CD14-positive monocyte (primary cell): ENCODE measurements at regions not wholly inside any gene's neighbourhood (a gene's known extent, or its start where the extent isn't known, plus 50 kb on each side); places are given as distances from the start of the nearest gene placed in this dataset.

Source experiments
- DNase-seq, 3 donors: peaks; one replicate each; pipeline ENCODE4 v3.0.0-alpha.2; 2011 to 2022
- H2AFZ ChIP-seq: 2 replicates; pipeline ENCODE4 v1.6.0; 2012; ENCODE audit warnings: mild to moderate bottlenecking, low read depth, low read length, inconsistent platforms; ENCODE audit not compliant: insufficient read depth, poor library complexity, severe bottlenecking
- H3K27ac ChIP-seq, 2 donors: 1 replicate in 1 of 2; 2 replicates in 1 of 2; pipeline ENCODE4 v1.5.1; 2012 to 2013; ENCODE audit warnings: low read length in 2 of 2, control low read depth in 1 of 2, inconsistent platforms in 1 of 2, low read depth in 1 of 2, mild to moderate bottlenecking in 1 of 2
- H3K27me3 ChIP-seq, 2 donors: one replicate each; pipeline versions ENCODE4 v1.6.0 to v1.6.1; 2011 to 2013; ENCODE audit warnings: low read length in 2 of 2; ENCODE audit not compliant: control insufficient read depth in 2 of 2, insufficient read depth in 2 of 2
- H3K36me3 ChIP-seq, 2 donors: replicated peaks in 1 of 2; 1 replicate in 1 of 2; 2 replicates in 1 of 2; pipeline versions ENCODE4 v1.5.1 to v1.6.1; 2012 to 2013; ENCODE audit warnings: low read length in 2 of 2, control low read depth in 1 of 2, inconsistent platforms in 1 of 2, mild to moderate bottlenecking in 1 of 2; ENCODE audit not compliant: insufficient read depth in 2 of 2, control insufficient read depth in 1 of 2
- H3K4me1 ChIP-seq, 2 donors: 1 replicate in 1 of 2; 2 replicates in 1 of 2; pipeline versions ENCODE4 v1.5.1 to v1.6.1; 2012 to 2013; ENCODE audit warnings: low read length in 2 of 2, control low read depth in 1 of 2, inconsistent platforms in 1 of 2, mild to moderate bottlenecking in 1 of 2, moderate library complexity in 1 of 2; ENCODE audit not compliant: insufficient read depth in 2 of 2, control insufficient read depth in 1 of 2
- H3K4me2 ChIP-seq: replicated peaks from 2 replicates; pipeline ENCODE3; 2012; ENCODE audit warnings: low read length, moderate library complexity, mild to moderate bottlenecking; ENCODE audit not compliant: poor library complexity, severe bottlenecking; ENCODE audit errors: extremely low read depth
- H3K4me3 ChIP-seq, 3 experiments: fragments of 200-600 bp in 1 of 3; sonication (generic) in 1 of 3; replicated peaks in 1 of 3; 1 replicate in 2 of 3; 2 replicates in 1 of 3; pipeline ENCODE4 v1.5.1; 2011 to 2013; ENCODE audit warnings: low read length in 3 of 3, mild to moderate bottlenecking in 3 of 3, control low read depth in 2 of 3, low read depth in 2 of 3, inconsistent platforms in 1 of 3, moderate library complexity in 1 of 3
- H3K79me2 ChIP-seq: 2 replicates; pipeline ENCODE4 v1.6.0; 2012; ENCODE audit warnings: mild to moderate bottlenecking, control low read depth, inconsistent platforms, low read length, moderate library complexity; ENCODE audit not compliant: insufficient read depth
- H3K9ac ChIP-seq: 2 replicates; pipeline ENCODE4 v1.6.0; 2017; ENCODE audit warnings: low read length, mild to moderate bottlenecking; ENCODE audit not compliant: insufficient read depth, poor library complexity, severe bottlenecking
- H3K9me3 ChIP-seq, 2 donors: replicated peaks in 1 of 2; 1 replicate in 1 of 2; 2 replicates in 1 of 2; pipeline versions ENCODE4 v1.5.1 to v1.6.1; 2012 to 2013; ENCODE audit warnings: low read length in 2 of 2, control low read depth in 1 of 2; ENCODE audit not compliant: control insufficient read depth in 1 of 2, insufficient read depth in 1 of 2
- H4K20me1 ChIP-seq: 2 replicates; pipeline ENCODE4 v1.6.0; 2012; ENCODE audit warnings: mild to moderate bottlenecking, low read length, control low read depth, moderate library complexity; ENCODE audit not compliant: insufficient read depth
- H3K27ac Mint-ChIP-seq, 7 donors: one replicate each; pipeline ENCODE4 v1.8.0; 2020; ENCODE audit warnings: mild to moderate bottlenecking in 7 of 7, mixed read lengths in 7 of 7, moderate library complexity in 6 of 7, inconsistent platforms in 2 of 7
- H3K27me3 Mint-ChIP-seq, 3 donors: one replicate each; pipeline ENCODE4 v1.8.0; 2021 to 2022; ENCODE audit warnings: low read depth in 3 of 3, mild to moderate bottlenecking in 3 of 3, mixed read lengths in 3 of 3, moderate library complexity in 3 of 3, inconsistent platforms in 1 of 3
- H3K36me3 Mint-ChIP-seq, 2 donors: one replicate each; pipeline ENCODE4 v1.8.0; 2020; ENCODE audit warnings: mixed read lengths in 2 of 2, inconsistent platforms in 1 of 2, mild to moderate bottlenecking in 1 of 2
- H3K4me1 Mint-ChIP-seq: one replicate; pipeline ENCODE4 v1.8.0; 2020; ENCODE audit warnings: mild to moderate bottlenecking, mixed read lengths
- H3K4me3 Mint-ChIP-seq, 2 donors: one replicate each; pipeline ENCODE4 v1.8.0; 2020; ENCODE audit warnings: mild to moderate bottlenecking in 2 of 2, mixed read lengths in 2 of 2, moderate library complexity in 1 of 2
- H3K9me3 Mint-ChIP-seq, 7 donors: one replicate each; pipeline ENCODE4 v1.8.0; 2020 to 2022; ENCODE audit warnings: mixed read lengths in 7 of 7, mild to moderate bottlenecking in 6 of 7, moderate library complexity in 6 of 7, inconsistent platforms in 2 of 7
- WGBS: methylation state at CpG from one replicate; pipeline ENCODE4 v1.1.5; 2013; ENCODE audit warnings: missing lambda C conversion rate; ENCODE audit not compliant: insufficient coverage; 5-methylcytosine and 5-hydroxymethylcytosine counted together
- intact Hi-C, 2 donors: fragments of 100-400 bp; cut with micrococcal nuclease; formaldehyde crosslinking; loops; one replicate each; pipeline versions ENCODE4 v1.15.0 to v1.15.1; 2023
- TF ChIP-seq, protein P1 (sequence below): fragments of 200-600 bp; IDR thresholded peaks from one replicate; pipeline ENCODE4 v1.8.0; 2022; ENCODE audit warnings: antibody characterized with exemption, mild to moderate bottlenecking

- DNase-seq: no peak
- H3K36me3 ChIP-seq: no peaks in the 10 kb centered on the region
- H3K4me1 ChIP-seq: peaks cover under 1 to 3% of the 10 kb centered on the region in 2 donors
- no peak overlapping the region for H2AFZ ChIP-seq
- Mint-ChIP-seq H3K36me3 (peaks cover 9% of the 10 kb centered on the region in 2 donors), H3K27me3 (peaks cover 0 to 4% (median 0%) of the 10 kb centered on the region in 3 donors), H3K9me3 (peaks cover 0 to 4% (median 2%) of the 10 kb centered on the region in 7 donors), H3K4me3 (peak overlapping the region in 1 of 2 donors; percentile 31), H3K27ac (no peak overlapping the region), H3K4me1 (peaks cover 12% of the 10 kb centered on the region)
- H3K9ac ChIP-seq: no peak overlapping the region
- H3K4me3 ChIP-seq: no peak overlapping the region
- H3K4me2 ChIP-seq: no peak overlapping the region
- 91% methylated on average over 18 of the region's 22 CpGs for WGBS
- no peak overlapping the region for H3K27ac ChIP-seq
- intact Hi-C loops: no loop called here
- no peaks in the 10 kb centered on the region for H3K27me3 ChIP-seq
- H3K79me2 ChIP-seq: peaks cover under 1% of the 10 kb centered on the region
- TF ChIP-seq, protein P1, sequence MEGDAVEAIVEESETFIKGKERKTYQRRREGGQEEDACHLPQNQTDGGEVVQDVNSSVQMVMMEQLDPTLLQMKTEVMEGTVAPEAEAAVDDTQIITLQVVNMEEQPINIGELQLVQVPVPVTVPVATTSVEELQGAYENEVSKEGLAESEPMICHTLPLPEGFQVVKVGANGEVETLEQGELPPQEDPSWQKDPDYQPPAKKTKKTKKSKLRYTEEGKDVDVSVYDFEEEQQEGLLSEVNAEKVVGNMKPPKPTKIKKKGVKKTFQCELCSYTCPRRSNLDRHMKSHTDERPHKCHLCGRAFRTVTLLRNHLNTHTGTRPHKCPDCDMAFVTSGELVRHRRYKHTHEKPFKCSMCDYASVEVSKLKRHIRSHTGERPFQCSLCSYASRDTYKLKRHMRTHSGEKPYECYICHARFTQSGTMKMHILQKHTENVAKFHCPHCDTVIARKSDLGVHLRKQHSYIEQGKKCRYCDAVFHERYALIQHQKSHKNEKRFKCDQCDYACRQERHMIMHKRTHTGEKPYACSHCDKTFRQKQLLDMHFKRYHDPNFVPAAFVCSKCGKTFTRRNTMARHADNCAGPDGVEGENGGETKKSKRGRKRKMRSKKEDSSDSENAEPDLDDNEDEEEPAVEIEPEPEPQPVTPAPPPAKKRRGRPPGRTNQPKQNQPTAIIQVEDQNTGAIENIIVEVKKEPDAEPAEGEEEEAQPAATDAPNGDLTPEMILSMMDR: no peak
- no peaks in the 10 kb centered on the region for H3K9me3 ChIP-seq
- H4K20me1 ChIP-seq: no peaks in the 10 kb centered on the region
Observed at GRCh38 chr11:64455456-64456261, 96.7 kb downstream of the RPS6KA4 start.

DNA sequence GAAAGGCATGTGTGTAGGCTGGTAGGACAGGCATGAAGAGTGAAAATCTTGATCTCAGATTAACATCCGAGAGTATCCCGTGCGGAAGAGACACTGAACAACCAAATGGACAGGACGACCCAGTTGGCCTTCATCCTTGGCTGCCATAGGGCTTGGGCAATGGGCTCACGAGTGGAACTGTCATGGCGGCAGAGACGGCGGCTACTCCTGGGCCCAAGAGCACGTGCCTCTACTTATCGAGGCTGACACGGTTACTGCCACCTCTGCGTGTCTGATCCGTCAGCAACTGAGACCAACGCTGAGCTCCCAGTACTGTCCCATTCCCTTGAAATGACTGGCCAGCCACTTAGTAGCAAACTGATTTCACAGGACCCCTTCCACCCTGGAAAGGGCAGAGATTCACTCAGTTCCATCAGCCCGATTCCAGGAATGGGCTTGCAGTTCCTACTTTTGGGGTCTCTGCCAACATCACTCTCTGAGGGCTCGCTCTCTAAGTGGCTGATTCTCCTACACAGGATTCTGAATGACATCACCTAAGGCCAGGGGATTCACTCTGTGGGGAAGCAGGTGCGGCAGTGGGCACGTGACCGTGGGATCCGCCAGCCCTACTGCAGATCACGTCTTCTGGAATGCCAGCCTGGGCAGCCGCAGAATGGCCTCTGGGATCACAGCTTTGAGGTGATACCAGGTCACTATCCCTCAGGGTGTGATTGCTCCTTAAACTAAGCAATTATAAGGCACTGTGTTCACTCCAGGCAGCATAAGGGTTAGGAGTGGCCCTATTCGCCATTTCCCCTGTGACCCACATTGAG is 97.8 kb downstream of the RPS6KA4 start:
- Histone ChIP-seq H3K36me3 (no peaks in the 10 kb centered on the region), H3K79me2 (no peaks in the 10 kb centered on the region), H4K20me1 (no peaks in the 10 kb centered on the region), H3K4me3 (no peak overlapping the region), H3K27me3 (no peaks in the 10 kb centered on the region), H3K9me3 (no peaks in the 10 kb centered on the region), H3K9ac (no peak overlapping the region), H3K4me2 (no peak overlapping the region), H2AFZ (no peak overlapping the region), H3K4me1 (no peaks in the 10 kb centered on the region), H3K27ac (no peak overlapping the region)
- Mint-ChIP-seq H3K27me3 (peaks cover 0 to 4% (median 0%) of the 10 kb centered on the region in 3 donors), H3K27ac (no peak overlapping the region), H3K36me3 (peaks cover 6% of the 10 kb centered on the region in 2 donors), H3K9me3 (peaks cover 0 to 4% (median 2%) of the 10 kb centered on the region in 7 donors), H3K4me3 (no peak overlapping the region), H3K4me1 (peaks cover 3% of the 10 kb centered on the region)
- no peak for DNase-seq
- 93% methylated on average over 23 of the region's 23 CpGs for WGBS
- intact Hi-C loops: no loop called here
- TF ChIP-seq, protein P1: no peak
